Cardiac fibroblast (primary cell): ENCODE measurements at regions not wholly inside any gene's neighbourhood (a gene's known extent, or its start where the extent isn't known, plus 50 kb on each side); places are given as distances from the start of the nearest gene placed in this dataset.

Experiments
- DNase-seq, 2 donors: peaks; one replicate each; pipeline versions ENCODE4 v3.0.0 to v3.0.0-alpha.2; 2010; ENCODE audit warnings: low read depth in 2 of 2
- H3K4me3 ChIP-seq, 2 donors: replicated peaks in 1 of 2; 1 replicate in 1 of 2; 2 replicates in 1 of 2; pipeline ENCODE4 v1.5.1; 2011; ENCODE audit warnings: low read depth in 2 of 2, low read length in 2 of 2, mild to moderate bottlenecking in 2 of 2, moderate library complexity in 1 of 2
- CTCF ChIP-seq: IDR thresholded peaks from one replicate; pipeline ENCODE4 v1.5.1; 2011; ENCODE audit warnings: low read depth, mild to moderate bottlenecking, low read length, inconsistent platforms

- H3K4me3 ChIP-seq: no peak overlapping the region
- no peak for TF ChIP-seq CTCF
- no peak for DNase-seq
Measured at GRCh38 chr12:91885851-91886731, 259.6 kb downstream of the BTG1 start.

- DNase-seq: no peak
- H3K4me3 ChIP-seq: no peak overlapping the region
- TF ChIP-seq CTCF: no peak
Measured at GRCh38 chr12:91884230-91884629, 261.4 kb downstream of the BTG1 start.

GRCh38 chr12:91883811-91884210 lies 261.8 kb downstream of the BTG1 start:
- TF ChIP-seq CTCF: no peak
- no peak for DNase-seq
- H3K4me3 ChIP-seq: no peak overlapping the region

GRCh38 chr12:91882910-91883309 lies 262.7 kb downstream of the BTG1 start:
- TF ChIP-seq CTCF: no peak
- H3K4me3 ChIP-seq: no peak overlapping the region
- no peak for DNase-seq

GRCh38 chr12:91880528-91880927 lies 265.1 kb downstream of the BTG1 start:
- no peak overlapping the region for H3K4me3 ChIP-seq
- TF ChIP-seq CTCF: no peak
- no peak for DNase-seq

- no peak for TF ChIP-seq CTCF
- H3K4me3 ChIP-seq: no peak overlapping the region
- DNase-seq: no peak
Measured at GRCh38 chr12:91877456-91878235, 268.0 kb downstream of the BTG1 start.
